Stimulated activated CD8-positive, alpha-beta memory T cell treated with anti-CD3 and anti-CD28 coated beads, Interleukin-12 subunit alpha, Interleukin-12 subunit beta, amount 100 ng/mL, for 4 hours (primary cell): ENCODE measurements at regions not wholly inside any gene's neighbourhood (a gene's known extent, or its start where the extent isn't known, plus 50 kb on each side); places are given as distances from the start of the nearest gene placed in this dataset.

Experiments used
- DNase-seq: peaks from one replicate; pipeline ENCODE4 v3.0.0-alpha.2; 2020; ENCODE audit warnings: low read depth

DNA sequence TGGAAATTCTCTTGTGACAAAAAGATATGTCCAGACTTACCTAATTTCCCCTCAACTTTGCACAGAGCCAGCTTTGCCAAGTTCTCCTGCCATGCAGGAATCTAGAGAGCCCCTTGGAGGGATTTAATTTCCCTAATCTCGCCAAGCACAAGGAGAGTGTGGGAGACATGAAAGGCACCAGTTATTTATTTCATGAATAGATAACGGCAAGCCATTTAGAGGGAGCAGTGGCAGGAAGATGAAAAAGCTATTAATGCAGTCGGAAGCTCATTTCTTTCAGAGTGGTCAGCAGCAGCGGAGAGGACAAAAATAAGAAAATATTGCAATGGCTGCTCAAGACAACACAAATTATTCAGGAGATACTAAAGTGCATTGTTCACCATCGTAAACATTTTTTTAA lies 150.9 kb upstream of the WSCD2 start:
- no peak for DNase-seq

DNA sequence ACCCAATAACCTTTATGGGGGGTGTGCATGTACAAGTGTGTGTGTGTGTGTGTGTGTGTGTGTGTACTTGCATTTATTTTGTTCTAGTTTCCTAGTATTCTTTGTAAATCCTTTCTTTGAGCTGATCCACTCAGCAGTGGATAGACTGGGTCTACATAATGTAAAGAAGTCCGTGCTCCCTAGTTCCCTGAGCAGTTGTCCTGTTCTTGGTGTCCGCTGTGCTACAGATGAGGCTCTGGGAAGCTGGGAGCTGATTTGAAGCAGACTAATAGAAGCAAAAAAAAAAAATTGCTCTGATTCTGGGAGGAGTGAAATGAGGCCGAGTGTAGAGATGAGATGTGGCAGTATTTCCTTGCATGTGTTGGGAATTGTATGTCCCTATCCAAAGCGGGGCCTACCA lies 150.4 kb upstream of the WSCD2 start:
- DNase-seq = no peak

DNA sequence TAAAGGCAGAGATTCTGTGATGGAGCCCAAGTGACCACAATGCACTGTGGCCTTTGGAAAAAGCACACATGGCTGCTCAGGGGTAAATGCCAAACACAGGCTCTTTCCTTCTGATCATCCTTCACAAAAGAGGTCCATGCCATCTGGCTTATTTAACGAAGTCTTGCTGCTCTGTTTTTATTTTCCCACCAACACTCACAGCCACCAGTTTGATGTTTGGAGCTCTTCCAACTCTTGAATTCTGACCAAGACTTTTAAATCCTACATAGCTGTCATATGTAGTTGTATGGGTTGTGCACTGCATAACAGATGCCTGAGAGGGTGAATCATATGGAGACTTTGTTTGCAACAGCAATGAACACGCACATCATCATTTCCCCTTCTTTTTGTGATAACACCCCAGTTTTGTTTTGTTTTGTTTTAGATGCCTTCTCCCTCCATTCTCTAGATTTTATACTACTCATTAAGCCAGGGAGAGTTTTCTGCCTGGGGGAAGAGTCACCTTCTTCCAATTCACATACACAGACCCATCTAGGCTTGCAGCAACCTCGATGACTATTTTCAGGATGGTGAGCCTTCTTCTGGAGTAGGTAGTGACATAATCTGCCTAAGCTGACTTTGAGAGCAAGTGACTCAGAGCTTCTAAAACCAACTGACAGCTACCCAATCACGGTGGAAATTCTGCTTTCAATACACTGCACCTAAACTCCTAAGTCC lies 145.2 kb upstream of the WSCD2 start:
- no peak for DNase-seq

DNA sequence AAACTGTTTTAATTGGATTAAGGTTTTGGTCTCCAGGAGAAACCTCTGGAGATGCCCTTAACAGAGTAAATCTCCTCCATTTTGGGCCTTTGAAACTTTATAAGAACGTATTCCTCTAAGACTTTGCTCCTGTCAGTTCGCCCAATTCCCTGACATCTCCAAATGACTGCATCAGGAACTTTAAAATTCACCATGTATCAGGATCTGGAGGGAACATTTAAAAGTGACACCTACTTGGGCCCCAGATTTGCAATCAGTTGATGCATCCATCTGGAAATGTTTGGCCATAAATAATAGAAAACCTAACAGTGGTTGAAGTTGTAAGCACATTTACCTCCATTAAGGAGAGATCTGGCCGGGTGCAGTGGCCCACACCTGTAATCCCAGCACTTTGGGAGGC lies 144.1 kb upstream of the WSCD2 start:
- DNase-seq = no peak

DNA sequence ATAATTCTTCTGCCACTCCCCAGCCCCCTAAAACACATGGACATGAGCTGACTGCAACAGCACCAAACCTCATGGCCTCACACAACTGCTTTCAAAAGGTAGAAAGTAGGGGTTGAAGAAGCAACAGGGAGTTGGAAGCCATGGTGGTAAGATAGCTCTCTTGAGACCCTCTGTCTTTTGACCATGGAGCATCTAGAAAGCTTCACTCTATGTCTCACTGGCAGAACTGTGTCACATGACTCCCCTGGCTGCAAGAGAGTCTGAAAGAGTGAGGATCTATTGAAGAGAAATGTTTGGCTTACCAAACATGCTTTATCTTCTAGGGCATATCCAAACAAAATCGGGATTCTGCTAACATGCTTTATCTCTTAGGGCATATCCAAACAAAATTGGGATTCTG lies 142.9 kb upstream of the WSCD2 start:
- no peak for DNase-seq

DNA sequence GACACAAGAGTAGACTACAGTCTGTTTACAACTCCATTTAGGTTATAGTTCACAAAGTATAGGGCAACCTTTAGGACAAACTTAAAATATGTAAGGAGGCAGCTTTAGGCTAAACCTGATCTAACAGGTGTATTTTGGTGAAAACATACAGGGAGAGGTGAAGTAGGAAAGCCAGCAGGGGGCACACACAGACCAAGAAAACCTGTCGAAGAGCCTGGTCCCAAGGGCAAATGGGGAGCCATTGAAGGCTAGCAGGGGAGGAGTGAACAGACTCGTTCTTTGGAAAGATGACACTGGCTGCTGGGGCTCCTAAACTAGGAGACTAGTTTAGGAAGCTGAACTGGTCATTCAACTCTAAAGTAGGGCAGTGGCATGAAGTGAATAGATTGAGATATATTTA lies 138.8 kb upstream of the WSCD2 start:
- DNase-seq = no peak

DNA sequence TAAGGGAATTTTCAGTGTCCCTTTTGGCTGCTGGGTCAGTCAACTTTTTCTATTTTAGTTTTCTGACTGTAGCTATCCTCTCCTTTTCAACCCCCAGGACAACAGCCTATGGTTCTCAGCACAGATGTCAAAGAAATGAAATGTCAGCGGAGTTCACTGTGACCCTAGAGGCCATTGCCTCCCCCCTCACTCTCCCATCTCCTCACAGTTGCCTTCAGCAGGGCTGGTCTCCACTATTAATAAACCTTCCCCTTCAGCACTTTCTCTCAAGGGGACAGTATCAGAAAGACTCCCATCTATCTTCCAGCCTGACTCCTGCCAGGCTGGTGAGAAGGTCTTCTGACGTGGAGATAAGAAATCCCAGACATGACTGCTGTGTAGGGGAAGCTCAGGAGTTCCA lies 137.1 kb upstream of the WSCD2 start:
- DNase-seq = no peak

DNA sequence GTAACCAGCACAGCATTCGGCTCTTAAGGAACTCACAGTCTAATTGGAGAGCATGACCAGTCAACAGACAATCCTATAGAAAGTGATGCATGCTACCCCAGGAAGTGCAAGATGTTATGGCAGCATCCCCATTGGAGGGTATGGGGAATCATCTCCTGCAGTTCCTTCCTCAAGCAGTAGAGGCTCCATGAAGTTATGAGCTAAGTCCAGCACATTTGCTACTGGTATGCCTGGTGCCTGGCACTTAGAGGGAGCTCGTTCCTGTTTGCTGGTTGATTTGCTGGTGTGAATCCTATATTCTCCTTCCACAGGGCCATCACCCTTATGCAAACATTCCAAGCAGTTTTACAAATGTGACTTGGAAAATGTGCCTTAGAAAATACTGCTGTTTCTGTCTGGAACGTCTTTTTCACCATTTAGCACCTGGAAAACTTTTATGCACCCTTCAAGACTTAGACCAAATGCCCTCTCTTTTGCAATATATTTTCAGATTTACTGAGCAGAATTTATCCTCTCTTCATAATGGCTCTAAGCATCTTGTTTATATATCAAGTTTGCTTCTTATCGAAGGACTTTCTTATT lies 136.1 kb upstream of the WSCD2 start:
- DNase-seq = no peak

DNA sequence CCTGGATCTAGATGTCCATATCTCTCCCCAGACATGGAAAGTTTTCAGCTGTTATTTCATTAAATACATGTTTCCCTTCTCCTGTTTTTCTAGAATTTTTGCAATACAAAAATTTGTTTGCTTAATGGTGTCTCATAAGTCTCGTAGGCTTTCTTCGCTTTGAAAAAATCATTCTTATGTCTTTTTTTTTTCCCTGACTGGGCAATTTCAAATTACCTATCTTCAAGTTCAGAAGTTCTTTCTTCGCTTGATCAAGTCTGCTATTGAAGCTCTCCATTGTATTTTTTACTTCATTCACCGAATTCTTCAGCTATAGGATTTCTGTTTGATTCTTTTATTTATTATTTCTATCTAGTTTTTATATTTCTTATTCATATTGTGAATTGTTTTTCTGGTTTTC lies 130.2 kb upstream of the WSCD2 start:
- DNase-seq = no peak

DNA sequence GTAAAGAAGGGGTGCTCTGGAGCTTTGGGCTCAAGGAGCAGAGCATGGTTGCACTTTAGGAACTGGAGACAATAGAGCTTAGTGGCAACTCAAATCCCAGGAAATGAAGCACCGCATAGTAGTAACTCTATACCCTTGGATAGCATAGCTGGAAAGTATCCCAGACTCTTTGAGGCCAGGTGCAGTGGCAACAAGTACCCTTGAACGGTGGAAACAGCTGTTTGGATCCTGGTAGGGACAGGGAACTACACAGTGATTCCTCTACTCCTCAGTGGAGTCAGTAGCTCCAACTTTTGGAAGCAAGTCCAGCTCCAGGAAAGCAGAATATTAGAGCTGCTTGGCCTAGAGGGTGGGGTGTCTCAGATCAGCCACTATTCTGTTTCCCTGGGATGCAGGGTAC lies 129.0 kb upstream of the WSCD2 start:
- DNase-seq = no peak

DNA sequence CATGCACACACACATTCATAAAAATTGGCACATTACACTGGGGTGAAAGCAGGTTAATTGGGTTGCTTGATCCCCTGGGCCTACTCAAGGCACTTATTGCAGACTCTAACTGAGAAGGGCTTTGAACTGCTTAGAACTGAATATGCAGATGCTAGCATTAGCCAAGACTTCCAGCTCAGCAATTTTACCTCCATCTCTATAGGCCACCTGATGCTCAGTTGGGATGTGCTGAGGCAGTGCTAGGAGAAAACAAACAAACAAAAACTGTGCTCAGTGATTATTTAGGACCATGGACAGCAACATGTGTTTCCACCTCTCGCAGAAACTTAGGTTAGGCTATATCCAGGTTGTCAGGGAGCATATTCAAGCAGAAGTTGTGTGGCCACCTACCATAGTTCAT lies 124.8 kb upstream of the WSCD2 start:
- DNase-seq = no peak

DNA sequence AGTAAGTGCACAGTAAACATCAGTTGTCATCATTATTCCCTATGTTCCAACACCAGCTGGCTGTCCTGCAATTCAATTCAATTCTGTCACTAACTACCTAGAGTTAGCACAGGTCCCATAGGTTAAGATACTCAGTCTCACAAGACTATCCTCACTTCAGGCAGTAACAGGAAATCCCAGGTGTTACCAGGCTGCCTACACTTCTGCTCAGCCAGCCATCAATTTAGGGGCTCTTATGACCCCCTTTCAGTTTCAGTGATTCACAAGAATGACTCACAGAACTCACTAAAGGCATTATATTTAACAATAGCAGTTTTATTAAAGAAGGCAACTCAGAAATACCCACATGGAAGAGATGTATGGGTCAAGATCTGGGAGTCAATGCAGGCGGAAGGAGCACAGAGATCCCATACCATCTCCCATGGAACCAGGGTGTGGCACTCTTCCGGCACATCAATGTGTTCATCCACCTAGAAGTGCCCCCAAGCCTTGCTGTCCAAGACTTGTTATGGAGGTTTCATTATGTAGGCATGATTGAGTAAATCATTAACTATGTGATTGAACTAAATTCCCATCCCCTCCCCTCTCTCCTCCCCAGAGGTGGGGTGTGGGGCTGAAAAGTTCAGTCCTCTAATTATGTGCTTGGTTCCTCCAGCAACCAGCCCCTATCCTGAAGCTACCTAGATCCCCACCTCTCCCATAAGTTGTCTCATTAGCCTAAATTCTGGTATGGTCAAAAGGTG lies 120.8 kb upstream of the WSCD2 start:
- DNase-seq = no peak

DNA sequence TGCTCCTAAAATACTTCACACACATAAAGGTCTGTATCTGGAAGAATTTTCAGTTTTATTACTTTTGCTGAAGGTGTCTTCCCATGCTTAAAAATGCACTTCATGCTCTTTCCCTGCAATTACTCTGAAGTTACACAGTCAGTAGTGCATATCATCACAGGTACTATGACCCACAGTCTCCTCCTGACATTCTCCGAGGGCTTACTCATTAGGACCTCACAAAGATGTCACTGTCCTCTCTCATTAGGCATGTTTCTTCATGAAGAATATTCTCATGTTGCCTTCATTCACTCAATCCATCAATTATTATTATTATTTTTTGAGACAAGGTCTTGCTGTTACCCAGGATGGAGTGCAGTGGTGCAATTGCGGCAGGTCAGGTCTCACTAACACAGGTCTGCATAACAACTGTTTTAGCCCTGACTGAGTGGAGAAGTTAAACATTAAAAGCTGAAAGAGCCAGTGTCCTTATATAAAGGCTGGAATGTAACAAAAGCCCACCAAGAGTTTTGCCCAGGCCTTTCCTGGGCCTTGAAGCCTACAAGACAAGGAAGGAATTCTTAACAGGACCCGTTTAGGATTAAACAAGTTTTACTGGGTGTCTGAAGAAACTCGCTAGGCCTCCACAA lies 119.5 kb upstream of the WSCD2 start:
- no peak for DNase-seq

DNA sequence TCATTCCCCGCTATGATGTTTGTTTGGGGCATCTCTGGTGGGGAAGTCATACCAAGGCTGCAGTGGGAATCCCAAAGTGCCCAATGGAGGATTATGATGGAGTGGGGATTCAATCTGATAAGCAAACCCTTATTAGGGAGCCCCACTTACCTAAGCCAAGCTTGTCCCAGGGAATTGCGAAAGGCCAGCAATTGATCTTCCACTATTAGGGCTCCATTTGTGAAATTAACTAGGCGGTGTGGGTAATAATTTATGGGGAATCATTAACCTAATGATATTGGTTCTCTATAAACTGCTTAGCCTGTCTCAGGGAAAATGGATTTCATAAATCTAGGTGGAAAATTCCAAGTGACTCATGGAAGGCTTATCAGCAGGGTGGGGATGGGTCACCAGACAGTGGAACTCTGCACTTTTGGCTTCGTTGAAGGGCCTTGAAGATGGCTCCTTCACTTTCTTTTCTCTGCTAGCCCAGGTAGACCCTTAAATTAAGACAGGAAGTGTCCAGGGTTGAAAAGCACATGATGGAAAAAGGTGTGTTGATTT lies 113.0 kb upstream of the WSCD2 start:
- DNase-seq = no peak

DNA sequence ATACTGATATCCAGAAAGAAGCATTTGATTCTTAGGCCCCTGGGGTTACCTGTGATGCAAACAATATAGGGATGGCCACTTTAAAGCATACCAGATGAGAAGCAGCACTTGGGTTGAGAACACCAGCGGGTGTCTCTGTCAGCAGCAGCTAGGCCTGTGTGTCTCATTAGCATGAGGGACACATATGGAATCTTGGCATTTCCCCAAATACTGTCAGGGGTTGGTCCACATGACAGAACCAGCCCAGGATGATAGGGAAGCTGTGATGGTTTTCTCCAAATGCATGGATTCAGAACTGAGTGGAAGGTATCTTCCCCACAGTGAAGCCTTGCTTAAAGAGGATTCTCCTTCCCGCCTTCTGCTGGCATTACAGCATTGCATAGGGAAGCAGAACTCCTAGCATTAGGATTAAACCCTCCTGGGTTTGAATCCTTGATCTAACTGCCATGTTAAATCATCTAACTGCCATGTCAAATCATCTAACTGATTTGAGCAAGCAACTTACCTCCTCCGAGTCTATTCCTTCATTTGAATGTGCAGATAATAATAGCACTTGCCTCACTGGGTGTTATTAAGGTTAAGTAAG lies 111.5 kb upstream of the WSCD2 start:
- DNase-seq = no peak

DNA sequence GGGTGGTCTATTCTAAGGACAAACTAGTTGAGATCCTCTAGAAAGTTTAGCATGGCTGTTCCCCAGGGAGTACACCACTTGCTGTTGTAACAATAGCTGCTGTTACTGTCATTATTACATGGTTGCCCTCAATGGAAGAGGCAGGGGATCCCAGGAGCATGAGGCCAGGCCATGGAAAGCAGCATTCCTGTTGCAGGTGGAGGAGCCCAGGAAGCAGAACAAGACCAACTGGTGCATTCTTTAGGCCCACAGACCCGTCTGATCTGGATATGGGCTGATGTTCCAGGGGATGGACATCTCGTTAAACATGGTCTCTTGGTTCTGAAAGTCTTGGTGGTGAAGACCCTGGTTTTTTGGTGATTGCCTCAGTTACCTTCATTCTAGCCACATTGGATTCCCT lies 109.2 kb upstream of the WSCD2 start:
- no peak for DNase-seq

DNA sequence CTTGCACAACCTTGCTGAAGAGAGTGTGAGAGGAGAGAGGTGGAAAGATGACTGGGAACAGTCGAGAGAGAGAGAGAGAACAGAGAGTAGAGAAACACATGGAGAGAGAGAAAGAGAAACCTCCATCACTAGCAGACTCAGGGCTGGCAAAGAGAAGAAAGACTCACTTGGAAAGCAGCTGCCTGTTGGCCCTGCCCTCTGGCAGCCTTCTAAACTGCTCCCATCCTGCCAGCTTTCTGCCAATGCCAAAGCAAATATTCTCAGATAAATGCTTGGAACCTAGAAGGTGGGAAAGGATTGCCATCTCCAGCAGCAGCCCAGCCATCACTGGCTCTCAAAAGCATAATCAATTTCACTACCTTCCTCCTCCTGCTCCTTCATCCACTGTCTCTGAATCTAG lies 107.9 kb upstream of the WSCD2 start:
- no peak for DNase-seq

DNA sequence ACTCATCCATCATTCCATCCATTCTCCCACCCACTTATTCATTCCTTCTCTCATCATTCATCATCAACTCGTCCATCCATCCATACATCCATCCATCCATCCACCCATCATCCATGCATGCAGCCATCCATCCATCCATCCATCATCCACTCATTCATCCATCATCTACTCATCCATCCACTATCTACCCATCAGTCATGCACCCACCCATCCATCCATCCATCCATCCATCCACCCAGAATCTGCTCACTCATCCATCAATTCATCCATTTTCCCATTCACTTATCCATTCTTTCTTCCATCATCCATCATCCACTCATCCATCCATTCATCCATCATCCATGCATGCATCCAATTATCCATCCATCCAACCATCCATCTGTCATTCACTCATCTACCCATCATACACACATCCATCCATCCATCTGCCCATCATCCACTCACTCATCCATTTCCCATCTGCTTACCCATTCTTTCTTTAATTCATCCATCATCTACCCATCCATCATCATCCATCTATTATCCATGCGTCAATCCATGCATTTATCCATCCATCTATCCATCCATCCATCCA lies 107.1 kb upstream of the WSCD2 start:
- DNase-seq = no peak

DNA sequence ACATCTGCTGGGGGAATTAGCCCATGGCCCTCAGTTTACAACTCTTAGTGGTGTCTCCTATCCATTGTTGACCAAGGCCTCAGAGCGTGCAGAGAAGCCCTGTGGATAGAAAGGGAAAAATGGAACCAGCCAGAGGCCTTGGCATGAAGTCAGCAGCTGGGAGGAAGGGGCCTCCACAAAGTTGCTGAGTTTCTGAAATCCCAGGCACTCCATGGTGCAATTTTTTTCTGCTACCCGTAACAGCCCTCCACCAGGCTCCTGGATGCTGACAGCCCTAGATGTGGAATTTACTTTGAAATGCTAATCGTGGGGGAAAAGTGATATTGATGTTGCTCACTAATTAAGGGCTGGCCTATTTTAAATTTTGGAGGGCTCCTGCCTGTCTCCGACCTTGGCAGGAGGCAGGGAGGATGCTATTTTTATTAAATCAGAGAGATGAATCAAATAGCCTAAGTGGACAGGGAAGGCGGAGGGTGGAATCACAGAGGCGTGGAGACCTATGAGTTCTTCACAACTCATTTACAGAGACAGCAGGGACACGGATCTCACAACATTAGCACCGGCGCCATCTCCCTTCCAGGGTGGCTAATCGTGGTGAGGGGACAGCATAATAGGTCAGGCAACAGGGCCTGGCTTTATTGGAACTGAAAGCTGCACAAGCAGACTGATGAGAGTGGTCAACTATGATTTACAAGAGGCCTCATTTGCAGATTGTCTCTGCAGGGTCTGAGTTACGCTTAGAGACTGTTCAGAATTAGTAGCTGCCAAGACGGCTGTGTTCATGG lies 99.8 kb upstream of the WSCD2 start:
- DNase-seq = no peak

DNA sequence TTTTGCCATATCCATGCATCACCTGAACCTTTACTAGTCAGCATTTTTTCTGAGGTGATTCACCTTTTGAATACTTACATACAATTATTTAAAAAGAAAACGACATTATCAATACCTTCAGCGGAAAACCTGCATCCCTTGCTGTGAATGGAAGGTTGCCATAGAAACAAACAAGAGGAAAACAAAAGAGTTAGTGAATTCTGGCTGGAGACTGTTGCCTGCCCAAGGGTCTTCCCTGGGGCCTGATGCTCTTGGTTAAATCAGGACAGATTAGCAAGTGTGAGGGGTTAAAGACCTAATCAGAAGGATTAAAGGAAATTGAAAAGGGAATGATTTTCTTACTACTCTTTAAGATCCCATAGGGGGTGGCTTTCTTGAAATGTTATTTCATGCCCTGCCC lies 96.0 kb upstream of the WSCD2 start:
- DNase-seq = no peak

DNA sequence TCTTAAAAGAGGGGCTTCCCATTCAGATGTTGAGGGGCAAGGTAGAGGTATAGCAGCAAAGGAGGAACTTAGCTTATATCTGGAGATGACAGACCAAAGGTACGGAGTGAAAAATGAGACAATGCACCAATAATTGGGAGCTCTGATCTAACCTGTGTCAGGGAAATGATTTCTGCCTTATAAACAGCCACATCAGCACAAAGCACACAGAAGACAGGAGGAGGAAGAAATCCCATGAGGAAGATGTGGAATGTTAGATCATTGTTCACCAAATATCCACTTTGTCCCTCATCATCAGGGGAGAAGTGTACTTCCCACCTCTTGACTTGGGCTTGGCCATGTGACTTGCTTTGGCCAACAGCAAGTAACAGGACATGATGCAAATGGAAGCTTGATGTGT lies 93.7 kb upstream of the WSCD2 start:
- no peak for DNase-seq
